ENCODE measurements at regions not wholly inside any gene's neighbourhood (a gene's known extent, or its start where the extent isn't known, plus 50 kb on each side); places are given as distances from the start of the nearest gene placed in this dataset.
"Not testable (repeated sequence)": the region's sequence is repeated elsewhere in the genome, so short reads cannot be mapped to it uniquely, and the experiment has no call there.

DNA sequence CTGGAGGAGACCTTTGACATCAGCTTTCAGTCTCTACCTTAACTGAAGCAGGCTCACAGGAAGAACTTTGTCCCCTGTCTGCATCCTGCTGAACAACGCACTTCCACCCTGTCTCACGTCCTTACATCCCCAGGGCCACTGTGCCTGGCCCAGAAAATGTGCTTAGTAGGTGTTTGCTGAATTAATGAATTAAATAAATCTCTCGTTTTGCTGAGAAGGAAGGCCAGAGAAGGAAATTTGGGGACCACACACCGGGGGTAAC, 54.3 kb upstream of the CREB3L1 start:
- H3K27me3 Mint-ChIP-seq, result peaks cover 41% of the 10 kb centered on the region
- CTCF ChIA-PET, result no interaction called here
- no peaks in the 10 kb centered on the region for H3K9me3 Mint-ChIP-seq (ENCODE audit: low read depth)
- no peak for ATAC-seq
- H3K36me3 Mint-ChIP-seq, result no peaks in the 10 kb centered on the region
- H3K4me1 Mint-ChIP-seq, result no peaks in the 10 kb centered on the region
- no peak overlapping the region for H3K27ac Mint-ChIP-seq
- DNase-seq, result no peak
- H3K4me3 Mint-ChIP-seq, result no peak overlapping the region

- DNase-seq (no peak), ATAC-seq (no peak)
- H3K4me3 Mint-ChIP-seq, result no peak overlapping the region
- peaks cover 36% of the 10 kb centered on the region for H3K27me3 Mint-ChIP-seq
- H3K9me3 Mint-ChIP-seq (ENCODE audit: low read depth), result no peaks in the 10 kb centered on the region
- H3K27ac Mint-ChIP-seq, result no peak overlapping the region
- CTCF ChIA-PET, result no interaction called here
- no peaks in the 10 kb centered on the region for H3K36me3 Mint-ChIP-seq
- H3K4me1 Mint-ChIP-seq, result no peaks in the 10 kb centered on the region
Measured at GRCh38 chr11:46222490-46223251, 54.8 kb upstream of the CREB3L1 start.

DNA sequence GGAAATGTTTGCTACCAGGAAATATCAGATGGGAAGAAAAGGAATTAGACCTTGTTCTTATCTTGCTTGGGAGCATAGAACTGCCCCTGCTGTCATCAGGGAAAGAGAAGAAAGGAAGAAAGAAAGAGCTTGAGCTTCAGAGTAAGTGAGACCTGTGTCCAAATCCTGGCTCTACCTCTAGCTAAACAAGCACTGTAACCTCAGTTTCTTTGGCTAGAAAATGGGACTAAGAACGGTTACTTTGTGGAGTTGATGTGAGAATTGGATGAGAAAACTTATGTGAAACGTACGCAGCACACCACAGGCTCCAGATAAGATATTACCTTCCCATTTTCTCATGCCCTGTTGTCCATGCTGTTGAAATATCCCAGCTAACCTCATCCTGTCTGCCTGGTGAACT, 57.1 kb upstream of the CREB3L1 start:
- H3K27me3 Mint-ChIP-seq, result peaks cover 14% of the 10 kb centered on the region
- H3K9me3 Mint-ChIP-seq (ENCODE audit: low read depth), result no peaks in the 10 kb centered on the region
- DNase-seq (no peak), ATAC-seq (no peak)
- H3K27ac Mint-ChIP-seq, result no peak overlapping the region
- peaks cover 8% of the 10 kb centered on the region for H3K4me1 Mint-ChIP-seq
- H3K36me3 Mint-ChIP-seq, result no peaks in the 10 kb centered on the region
- CTCF ChIA-PET, result no interaction called here
- no peak overlapping the region for H3K4me3 Mint-ChIP-seq

DNA sequence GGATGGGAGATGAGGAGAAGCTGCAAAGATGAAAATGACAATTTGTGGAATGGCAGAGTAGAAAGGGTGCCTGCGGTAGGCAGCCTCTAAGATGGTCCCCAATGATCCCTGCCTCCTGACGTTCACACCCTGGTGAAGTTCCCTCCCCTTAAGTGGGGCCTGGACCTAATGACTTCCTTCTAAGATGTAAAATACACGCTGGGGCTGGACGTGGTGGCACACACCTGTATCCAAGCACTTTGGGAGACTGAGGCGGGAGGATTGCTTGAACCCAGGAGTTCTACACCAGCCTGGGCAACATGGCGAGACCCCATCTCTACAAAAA, 60.7 kb upstream of the CREB3L1 start:
- peaks cover 4% of the 10 kb centered on the region for H3K27me3 Mint-ChIP-seq
- ATAC-seq, result no peak
- no peaks in the 10 kb centered on the region for H3K36me3 Mint-ChIP-seq
- H3K4me1 Mint-ChIP-seq, result peaks cover 8% of the 10 kb centered on the region
- no peak overlapping the region for H3K4me3 Mint-ChIP-seq
- DNase-seq, result no peak
- CTCF ChIA-PET, result interaction anchor here (2.9 kb wide), 1 partner anchor 22 kb away, joined by 11 read pairs; no protein-coding TSS in a partner anchor
- no peak overlapping the region for H3K27ac Mint-ChIP-seq
- no peaks in the 10 kb centered on the region for H3K9me3 Mint-ChIP-seq (ENCODE audit: low read depth)

- CTCF ChIA-PET, result interaction anchor here (2.9 kb wide), 1 partner anchor 22 kb away, joined by 11 read pairs; no protein-coding TSS in a partner anchor
- Mint-ChIP-seq H3K4me1 (peaks cover 8% of the 10 kb centered on the region), H3K27ac (no peak overlapping the region), H3K4me3 (no peak overlapping the region), H3K27me3 (peaks cover 4% of the 10 kb centered on the region), H3K36me3 (no peaks in the 10 kb centered on the region), H3K9me3 (ENCODE audit: low read depth) (no peaks in the 10 kb centered on the region)
- no peak for DNase-seq
- no peak for ATAC-seq
Measured at GRCh38 chr11:46216019-46216764, 61.3 kb upstream of the CREB3L1 start.

DNA sequence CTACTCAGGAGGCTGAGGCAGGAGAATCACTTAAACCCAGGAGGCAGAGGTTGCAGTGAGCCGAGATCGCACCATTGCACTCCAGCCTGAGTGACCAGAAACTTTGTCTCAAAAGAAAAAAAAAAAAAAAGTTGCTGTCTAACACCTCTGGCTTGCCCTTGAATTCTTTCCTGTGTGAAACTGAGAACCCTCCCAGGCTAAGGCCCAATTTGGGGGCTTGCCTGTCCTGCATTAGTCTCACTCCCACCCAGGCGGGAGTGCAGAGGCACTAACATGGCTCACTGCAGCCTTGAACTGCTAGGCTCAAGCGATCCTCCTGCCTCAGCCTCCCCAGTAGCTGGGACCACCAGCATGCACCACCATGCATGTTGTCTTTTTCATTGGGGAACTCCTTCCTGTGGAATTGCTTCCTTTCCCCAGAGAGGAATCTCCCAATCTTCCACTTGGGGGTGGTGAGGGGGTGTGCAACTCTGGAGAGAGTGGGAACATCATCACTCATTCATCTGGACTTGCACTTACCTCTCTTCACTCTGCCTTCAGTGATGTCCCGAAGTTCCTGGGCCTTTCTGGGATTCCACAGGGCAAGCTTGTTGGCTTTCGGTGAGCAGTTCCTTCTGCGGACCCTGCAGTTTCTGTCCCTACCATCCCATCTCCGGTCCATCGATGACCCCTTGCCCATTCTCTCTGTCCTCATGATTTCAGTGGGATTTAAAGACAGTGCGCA, 62.1 kb upstream of the CREB3L1 start:
- Mint-ChIP-seq H3K27ac (no peak overlapping the region), H3K4me1 (peaks cover 13% of the 10 kb centered on the region), H3K27me3 (peaks cover 4% of the 10 kb centered on the region), H3K9me3 (ENCODE audit: low read depth) (no peaks in the 10 kb centered on the region), H3K4me3 (no peak overlapping the region), H3K36me3 (no peaks in the 10 kb centered on the region)
- no peak for ATAC-seq
- DNase-seq, result no peak
- CTCF ChIA-PET, result no interaction called here

- Mint-ChIP-seq H3K4me3 (no peak overlapping the region), H3K36me3 (peaks cover 2% of the 10 kb centered on the region), H3K27me3 (peaks cover 8% of the 10 kb centered on the region), H3K9me3 (ENCODE audit: low read depth) (no peaks in the 10 kb centered on the region), H3K4me1 (peaks cover 20% of the 10 kb centered on the region), H3K27ac (no peak overlapping the region)
- ATAC-seq, result no peak
- DNase-seq, result no peak
- CTCF ChIA-PET, result interaction anchor here (1.6 kb wide), 1 partner anchor 95 kb away, joined by 4 read pairs; no protein-coding TSS in a partner anchor
Measured at GRCh38 chr11:46212720-46213119, 64.7 kb upstream of the CREB3L1 start.

DNA sequence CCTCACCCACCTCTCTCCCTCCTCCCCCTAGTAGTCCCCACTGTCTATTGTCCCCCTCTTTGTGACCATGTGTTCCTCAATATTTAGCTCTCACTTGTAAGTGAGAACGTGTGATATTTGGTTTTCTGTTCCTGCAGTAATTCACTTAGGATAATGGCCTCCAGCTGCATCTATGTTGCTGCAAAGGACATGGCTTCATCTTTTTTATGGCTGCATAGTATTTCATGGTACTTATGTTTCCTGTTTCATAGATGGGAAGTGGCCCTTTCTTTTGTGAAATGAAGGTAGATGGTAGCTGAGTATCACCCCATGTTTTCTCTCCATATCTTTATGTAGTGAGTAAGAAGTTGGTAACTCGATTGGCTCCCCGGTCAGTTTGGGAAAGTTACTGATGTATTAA, 66.6 kb upstream of the CREB3L1 start:
- Mint-ChIP-seq H3K36me3 (peaks cover 2% of the 10 kb centered on the region), H3K9me3 (ENCODE audit: low read depth) (no peaks in the 10 kb centered on the region), H3K4me1 (peaks cover 16% of the 10 kb centered on the region), H3K4me3 (no peak overlapping the region), H3K27ac (no peak overlapping the region), H3K27me3 (peaks cover 13% of the 10 kb centered on the region)
- DNase-seq (no peak), ATAC-seq (no peak)
- CTCF ChIA-PET, result interaction anchor here (0.8 to 1.1 kb wide), 3 partner anchors 27 to 49 kb away, joined by 3 to 4 read pairs (median 3); no protein-coding TSS in a partner anchor

- H3K4me1 Mint-ChIP-seq, result peaks cover 13% of the 10 kb centered on the region
- peak overlapping the region; percentile 20 for H3K4me3 Mint-ChIP-seq
- CTCF ChIA-PET, result interaction anchor here (1.1 kb wide), 1 partner anchor 33 kb away, joined by 3 read pairs; no protein-coding TSS in a partner anchor
- ATAC-seq (peak; percentile 83), DNase-seq (peak; percentile 42)
- peak overlapping the region; percentile 10 for H3K27ac Mint-ChIP-seq
- peaks cover 2% of the 10 kb centered on the region for H3K36me3 Mint-ChIP-seq
- H3K27me3 Mint-ChIP-seq, result peaks cover 16% of the 10 kb centered on the region
- no peaks in the 10 kb centered on the region for H3K9me3 Mint-ChIP-seq (ENCODE audit: low read depth)
Measured at GRCh38 chr11:46210133-46210636, 67.3 kb upstream of the CREB3L1 start.

GRCh38 chr11:46209624-46210023, 67.8 kb upstream of the CREB3L1 start:
- peak overlapping the region; percentile 10 for H3K27ac Mint-ChIP-seq
- H3K36me3 Mint-ChIP-seq; H3K9me3 Mint-ChIP-seq (ENCODE audit: low read depth); CTCF ChIA-PET; ATAC-seq; H3K4me3 Mint-ChIP-seq; DNase-seq: not testable (repeated sequence)
- peaks cover 21% of the 10 kb centered on the region for H3K27me3 Mint-ChIP-seq
- peaks cover 13% of the 10 kb centered on the region for H3K4me1 Mint-ChIP-seq

GRCh38 chr11:46208803-46209202, 68.7 kb upstream of the CREB3L1 start:
- Mint-ChIP-seq H3K27me3 (peaks cover 27% of the 10 kb centered on the region), H3K36me3 (peaks cover 2% of the 10 kb centered on the region), H3K27ac (no peak overlapping the region), H3K4me3 (no peak overlapping the region), H3K9me3 (ENCODE audit: low read depth) (no peaks in the 10 kb centered on the region), H3K4me1 (peaks cover 13% of the 10 kb centered on the region)
- DNase-seq (no peak), ATAC-seq (no peak)
- CTCF ChIA-PET, result no interaction called here

DNA sequence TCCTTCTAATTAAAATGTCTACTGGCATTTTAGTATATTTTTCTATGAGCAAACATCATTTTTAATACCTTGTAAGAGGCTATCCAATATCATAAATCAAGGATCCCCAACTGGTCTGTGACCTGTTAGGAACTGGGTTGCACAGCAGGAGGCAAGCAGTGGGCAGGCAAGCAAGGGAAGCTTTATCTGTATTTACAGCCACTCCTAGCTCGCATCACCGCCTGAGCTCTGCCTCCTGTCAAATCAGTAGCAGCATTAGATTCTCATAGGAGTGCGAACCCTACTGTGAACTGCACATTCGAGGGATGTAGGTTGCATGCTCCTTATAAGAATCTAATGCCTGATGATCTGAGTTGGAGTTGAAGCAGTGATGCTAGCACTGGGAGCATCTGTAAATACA, 70.2 kb upstream of the CREB3L1 start:
- Mint-ChIP-seq H3K27me3 (peaks cover 37% of the 10 kb centered on the region), H3K4me3 (no peak overlapping the region), H3K36me3 (peaks cover 2% of the 10 kb centered on the region), H3K9me3 (ENCODE audit: low read depth) (no peaks in the 10 kb centered on the region), H3K27ac (no peak overlapping the region), H3K4me1 (peaks cover 13% of the 10 kb centered on the region)
- no peak for DNase-seq
- CTCF ChIA-PET, result no interaction called here
- ATAC-seq, result no peak

DNA sequence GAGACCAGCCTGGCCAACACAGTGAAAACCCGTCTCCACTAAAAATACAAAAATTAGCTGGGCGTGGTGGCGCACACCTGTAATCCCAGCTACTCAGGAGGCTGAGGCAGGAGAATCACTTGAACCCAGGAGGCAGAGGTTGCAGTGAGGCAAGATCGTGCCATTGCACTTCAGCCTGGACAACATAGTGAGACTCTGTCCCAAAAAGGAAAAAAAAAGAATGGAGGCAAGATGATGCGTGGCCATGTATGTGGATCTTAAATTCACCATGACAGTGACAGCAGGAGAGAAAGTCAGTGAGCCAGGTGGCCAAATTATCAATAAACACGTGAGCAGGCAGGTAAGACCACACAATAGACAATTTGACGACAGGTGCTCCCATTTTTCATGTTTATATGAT, 73.0 kb upstream of the CREB3L1 start:
- CTCF ChIA-PET, result interaction anchor here (1.4 kb wide), 1 partner anchor 35 kb away, joined by 3 read pairs; no protein-coding TSS in a partner anchor
- peaks cover 40% of the 10 kb centered on the region for H3K27me3 Mint-ChIP-seq

More for the DNA sequence above, 73.0 kb upstream of the CREB3L1 start:
- ATAC-seq; H3K9me3 Mint-ChIP-seq (ENCODE audit: low read depth); H3K27ac Mint-ChIP-seq; DNase-seq; H3K4me3 Mint-ChIP-seq; H3K4me1 Mint-ChIP-seq; H3K36me3 Mint-ChIP-seq: not testable (repeated sequence)

All from activated CD8-positive, alpha-beta memory T cell treated with anti-CD3 and anti-CD28 coated beads, Interleukin-2, amount 10 ng/mL, durations not matched to agents 7 days and 5 days (primary cell).